ENCODE measurements at regions not wholly inside any gene's neighbourhood (a gene's known extent, or its start where the extent isn't known, plus 50 kb on each side); places are given as distances from the start of the nearest gene placed in this dataset.

DNA sequence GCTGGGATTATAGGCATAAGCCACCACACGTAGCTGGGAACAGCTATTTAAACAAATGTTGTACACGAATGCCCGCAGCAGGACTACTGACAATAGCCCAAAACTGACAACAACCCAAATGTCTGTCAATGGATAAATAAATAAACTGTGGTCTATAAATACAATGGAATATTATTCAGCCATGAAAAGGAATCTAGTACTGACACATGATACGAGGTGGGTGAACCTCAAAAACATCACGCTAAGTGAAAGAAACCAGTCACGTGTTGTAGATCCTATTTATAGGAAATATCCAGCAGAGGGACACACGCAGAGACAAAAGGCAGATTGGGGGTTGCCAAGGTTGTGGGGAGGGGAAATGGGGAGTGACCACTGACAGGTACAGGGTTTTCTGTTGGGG, 390.0 kb upstream of the TNRC6C start:
- TF ChIP-seq, protein P1, sequence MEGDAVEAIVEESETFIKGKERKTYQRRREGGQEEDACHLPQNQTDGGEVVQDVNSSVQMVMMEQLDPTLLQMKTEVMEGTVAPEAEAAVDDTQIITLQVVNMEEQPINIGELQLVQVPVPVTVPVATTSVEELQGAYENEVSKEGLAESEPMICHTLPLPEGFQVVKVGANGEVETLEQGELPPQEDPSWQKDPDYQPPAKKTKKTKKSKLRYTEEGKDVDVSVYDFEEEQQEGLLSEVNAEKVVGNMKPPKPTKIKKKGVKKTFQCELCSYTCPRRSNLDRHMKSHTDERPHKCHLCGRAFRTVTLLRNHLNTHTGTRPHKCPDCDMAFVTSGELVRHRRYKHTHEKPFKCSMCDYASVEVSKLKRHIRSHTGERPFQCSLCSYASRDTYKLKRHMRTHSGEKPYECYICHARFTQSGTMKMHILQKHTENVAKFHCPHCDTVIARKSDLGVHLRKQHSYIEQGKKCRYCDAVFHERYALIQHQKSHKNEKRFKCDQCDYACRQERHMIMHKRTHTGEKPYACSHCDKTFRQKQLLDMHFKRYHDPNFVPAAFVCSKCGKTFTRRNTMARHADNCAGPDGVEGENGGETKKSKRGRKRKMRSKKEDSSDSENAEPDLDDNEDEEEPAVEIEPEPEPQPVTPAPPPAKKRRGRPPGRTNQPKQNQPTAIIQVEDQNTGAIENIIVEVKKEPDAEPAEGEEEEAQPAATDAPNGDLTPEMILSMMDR (IDR thresholded peaks at IDR 0.05): no peak
- peaks cover 51% of the 10 kb centered on the region for H3K27me3 Mint-ChIP-seq (ENCODE audit: unreplicated experiment)
- no peak overlapping the region for H3K4me3 Mint-ChIP-seq (ENCODE audit: unreplicated experiment)
- peaks cover 4% of the 10 kb centered on the region for H3K4me1 Mint-ChIP-seq (ENCODE audit: unreplicated experiment)
- H3K27ac Mint-ChIP-seq (ENCODE audit: unreplicated experiment): no peak overlapping the region
- no peak for DNase-seq (ENCODE audit: extremely low spot score, unreplicated experiment)
- no peaks in the 10 kb centered on the region for H3K36me3 Mint-ChIP-seq (ENCODE audit: unreplicated experiment)
- H3K9me3 Mint-ChIP-seq (ENCODE audit: unreplicated experiment): no peaks in the 10 kb centered on the region

DNA sequence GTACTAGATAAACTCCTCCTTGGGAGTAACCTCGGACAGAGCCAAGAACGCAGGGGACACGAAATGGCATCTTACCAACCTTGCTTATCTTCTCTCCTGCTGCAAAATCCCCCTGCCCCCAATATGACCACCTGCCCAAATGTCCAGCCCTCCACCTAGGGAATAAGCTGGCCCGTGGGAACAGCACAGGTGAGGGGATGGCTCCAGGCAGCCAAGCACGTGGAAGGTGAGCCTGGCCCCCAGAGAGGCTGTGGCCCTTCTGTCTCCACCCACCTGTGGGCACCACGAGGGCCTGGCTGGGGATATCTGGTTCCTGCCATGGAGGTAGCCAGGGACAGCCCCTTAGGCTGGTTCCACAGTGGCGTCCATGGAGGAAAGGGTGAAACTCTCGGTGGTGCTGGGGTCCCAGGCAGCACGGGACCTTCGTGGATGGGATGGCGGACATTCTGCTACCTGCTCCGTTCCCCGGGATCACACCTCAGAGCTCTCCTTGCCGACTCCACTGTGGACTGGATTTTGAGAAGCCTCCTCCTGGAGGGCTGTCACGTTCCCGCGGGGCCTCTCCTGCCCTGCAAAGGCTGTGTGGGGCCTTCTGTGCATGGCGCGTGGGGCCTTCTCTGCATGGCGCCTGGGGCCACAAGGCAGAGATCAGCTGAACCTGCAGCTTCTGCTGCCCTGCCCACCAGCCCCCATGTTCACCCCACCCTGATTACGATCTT, 388.5 kb upstream of the TNRC6C start:
- Mint-ChIP-seq H3K27ac (ENCODE audit: unreplicated experiment) (no peak overlapping the region), H3K27me3 (ENCODE audit: unreplicated experiment) (peaks cover 56% of the 10 kb centered on the region), H3K4me1 (ENCODE audit: unreplicated experiment) (peaks cover 4% of the 10 kb centered on the region), H3K4me3 (ENCODE audit: unreplicated experiment) (no peak overlapping the region), H3K36me3 (ENCODE audit: unreplicated experiment) (no peaks in the 10 kb centered on the region), H3K9me3 (ENCODE audit: unreplicated experiment) (no peaks in the 10 kb centered on the region)
- TF ChIP-seq, protein P1 (IDR thresholded peaks at IDR 0.05): no peak
- no peak for DNase-seq (ENCODE audit: extremely low spot score, unreplicated experiment)

GRCh38 chr17:77570565-77570898, 388.0 kb upstream of the TNRC6C start:
- Mint-ChIP-seq H3K4me1 (ENCODE audit: unreplicated experiment) (peaks cover 4% of the 10 kb centered on the region), H3K4me3 (ENCODE audit: unreplicated experiment) (no peak overlapping the region), H3K36me3 (ENCODE audit: unreplicated experiment) (no peaks in the 10 kb centered on the region), H3K27me3 (ENCODE audit: unreplicated experiment) (peaks cover 61% of the 10 kb centered on the region), H3K9me3 (ENCODE audit: unreplicated experiment) (no peaks in the 10 kb centered on the region), H3K27ac (ENCODE audit: unreplicated experiment) (no peak overlapping the region)
- no peak for DNase-seq (ENCODE audit: extremely low spot score, unreplicated experiment)
- TF ChIP-seq, protein P1 (IDR thresholded peaks at IDR 0.05): no peak

GRCh38 chr17:77571155-77571981, 387.1 kb upstream of the TNRC6C start:
- Mint-ChIP-seq H3K36me3 (ENCODE audit: unreplicated experiment) (no peaks in the 10 kb centered on the region), H3K27ac (ENCODE audit: unreplicated experiment) (no peak overlapping the region), H3K4me1 (ENCODE audit: unreplicated experiment) (peaks cover 4% of the 10 kb centered on the region), H3K9me3 (ENCODE audit: unreplicated experiment) (no peaks in the 10 kb centered on the region), H3K4me3 (ENCODE audit: unreplicated experiment) (no peak overlapping the region), H3K27me3 (ENCODE audit: unreplicated experiment) (peaks cover 65% of the 10 kb centered on the region)
- TF ChIP-seq, protein P1 (IDR thresholded peaks at IDR 0.05): no peak
- DNase-seq (ENCODE audit: extremely low spot score, unreplicated experiment): no peak

GRCh38 chr17:77572065-77572601, 386.4 kb upstream of the TNRC6C start:
- no peaks in the 10 kb centered on the region for H3K36me3 Mint-ChIP-seq (ENCODE audit: unreplicated experiment)
- peaks cover 66% of the 10 kb centered on the region for H3K27me3 Mint-ChIP-seq (ENCODE audit: unreplicated experiment)
- TF ChIP-seq, protein P1 (IDR thresholded peaks at IDR 0.05): no peak
- H3K4me3 Mint-ChIP-seq (ENCODE audit: unreplicated experiment): no peak overlapping the region
- no peak for DNase-seq (ENCODE audit: extremely low spot score, unreplicated experiment)
- H3K9me3 Mint-ChIP-seq (ENCODE audit: unreplicated experiment): no peaks in the 10 kb centered on the region
- no peak overlapping the region for H3K27ac Mint-ChIP-seq (ENCODE audit: unreplicated experiment)
- H3K4me1 Mint-ChIP-seq (ENCODE audit: unreplicated experiment): peaks cover 4% of the 10 kb centered on the region

Measured in osteocyte (in vitro differentiated cells).